HEK293T (cell line): ENCODE measurements at regions not wholly inside any gene's neighbourhood (a gene's known extent, or its start where the extent isn't known, plus 50 kb on each side); places are given as distances from the start of the nearest gene placed in this dataset.

ENCODE experiments used
- CTBP1 ChIP-seq: fragments of 450-650 bp; IDR thresholded peaks from 2 replicates; pipeline ENCODE4 v1.6.1; 2016; ENCODE audit warnings: borderline replicate concordance
- FOXA1 ChIP-seq: fragments of 450-650 bp; IDR thresholded peaks from 2 replicates; pipeline ENCODE4 v1.6.1; 2016; ENCODE audit warnings: mild to moderate bottlenecking
- HDGF ChIP-seq: fragments of 450-650 bp; IDR thresholded peaks from 2 replicates; pipeline ENCODE4 v1.6.1; 2017; ENCODE audit warnings: antibody characterized with exemption, borderline replicate concordance
- L3MBTL2 ChIP-seq: fragments of 450-650 bp; conservative IDR thresholded peaks from 2 replicates; pipeline ENCODE4 v1.6.1; 2016; ENCODE audit warnings: mild to moderate bottlenecking
- SUZ12 ChIP-seq: fragments of 450-650 bp; IDR thresholded peaks from 2 replicates; pipeline ENCODE4 v1.6.1; 2016; ENCODE audit warnings: mild to moderate bottlenecking
- TARDBP ChIP-seq: fragments of 450-650 bp; IDR thresholded peaks from 2 replicates; pipeline ENCODE4 v1.6.1; 2016

DNA sequence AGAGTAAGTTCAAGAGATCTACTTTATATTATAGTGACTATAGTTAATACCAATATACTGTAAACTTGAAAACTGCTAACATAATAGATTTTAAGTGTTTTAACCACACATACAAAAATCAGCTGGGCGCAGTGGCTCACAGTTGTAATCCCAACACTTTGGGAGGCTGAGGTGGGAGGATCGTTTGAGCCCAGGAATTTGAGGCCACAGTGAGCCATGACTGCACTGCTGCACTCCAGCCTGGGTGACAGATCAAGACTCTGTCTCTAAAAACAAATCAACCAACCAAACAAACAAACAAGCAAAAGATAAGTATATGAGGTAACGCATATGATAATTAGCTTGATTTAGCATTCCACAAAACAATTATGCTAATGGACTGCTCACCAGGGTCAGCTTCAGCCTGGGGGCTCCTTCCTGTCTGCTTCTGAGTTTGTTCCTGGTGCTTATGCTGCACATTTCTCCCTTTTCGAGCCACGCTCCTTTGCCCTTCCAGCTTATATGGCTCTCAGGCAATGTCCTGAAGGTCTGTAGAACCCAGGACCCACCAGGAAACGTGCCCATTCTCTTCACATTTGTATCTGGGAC lies 357.6 kb downstream of the EN1 start:
- no peak for TF ChIP-seq FOXA1
- no peak for TF ChIP-seq TARDBP
- TF ChIP-seq L3MBTL2: no peak
- TF ChIP-seq SUZ12: no peak
- TF ChIP-seq HDGF: no peak
- no peak for TF ChIP-seq CTBP1
